Activated CD4-positive, alpha-beta T cell treated with anti-CD3 and anti-CD28 coated beads, Interleukin-2, amount 50 U/mL, for 16 hours (primary cell): ENCODE measurements at regions not wholly inside any gene's neighbourhood (a gene's known extent, or its start where the extent isn't known, plus 50 kb on each side); places are given as distances from the start of the nearest gene placed in this dataset.
"Not testable (repeated sequence)": the region's sequence is repeated elsewhere in the genome, so short reads cannot be mapped to it uniquely, and the experiment has no call there.

Experiments used
- DNase-seq: peaks from one replicate; pipeline ENCODE4 v3.0.0-alpha.2; 2020

GRCh38 chr3:25897019-25897418 lies 107.1 kb downstream of the OXSM start:
- DNase-seq, result no peak

GRCh38 chr3:25899352-25900101 lies 109.6 kb downstream of the OXSM start:
- no peak for DNase-seq

DNA sequence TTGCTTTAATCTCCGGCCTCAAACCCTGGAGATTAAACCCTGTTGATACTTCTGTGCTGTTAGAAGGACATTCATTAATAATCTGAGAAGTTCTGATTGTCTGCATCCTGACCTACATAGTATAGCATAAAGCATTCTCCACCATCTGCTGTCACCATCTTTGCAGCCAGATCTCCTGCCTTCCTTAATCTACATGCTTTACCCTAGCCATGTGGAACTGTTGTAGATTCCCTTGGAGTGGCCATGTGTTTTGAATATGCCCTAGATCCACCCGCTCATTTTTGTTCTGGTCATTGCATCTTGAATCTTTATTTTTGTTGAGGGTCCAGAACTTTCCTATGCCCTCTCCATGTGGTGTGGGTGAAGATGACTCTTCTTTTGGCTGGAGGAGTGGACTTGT lies 110.3 kb downstream of the OXSM start:
- DNase-seq, result no peak

DNA sequence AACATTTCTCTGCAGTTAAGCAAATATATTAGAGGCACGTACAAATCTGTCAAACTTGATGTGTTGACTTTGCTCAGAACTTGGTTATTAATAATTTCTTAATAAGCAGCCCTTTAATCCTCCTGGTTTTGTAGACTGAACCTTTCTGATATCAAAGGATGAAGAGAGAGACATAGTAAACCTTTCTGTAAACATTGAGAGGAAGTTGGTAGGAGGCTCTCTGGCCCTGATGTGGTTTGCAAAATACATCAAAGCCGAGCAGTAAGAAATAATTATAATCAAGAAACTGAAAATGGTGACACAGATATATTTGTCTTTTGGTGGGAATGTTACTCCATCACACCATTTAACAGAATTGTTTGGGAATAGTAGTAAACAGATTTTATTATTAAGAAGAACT lies 111.9 kb downstream of the OXSM start:
- DNase-seq, result no peak

DNA sequence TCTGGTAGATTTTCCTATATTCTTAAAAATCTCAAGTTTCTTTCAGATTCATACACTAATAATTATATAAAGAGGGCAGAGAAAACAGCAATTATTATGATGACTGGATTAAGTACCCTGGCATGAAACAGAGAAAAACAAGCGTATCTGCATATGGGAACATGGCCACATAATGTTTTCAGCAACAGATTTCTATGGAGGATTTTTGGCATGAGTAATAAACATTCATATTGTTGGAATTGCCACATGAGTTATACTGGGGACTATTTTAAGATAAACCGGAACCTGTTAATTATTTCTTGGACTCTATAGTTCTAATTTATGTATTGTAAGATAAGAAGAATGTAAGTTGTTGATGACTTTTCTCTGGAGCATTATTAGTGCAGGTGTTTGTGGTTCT lies 112.7 kb downstream of the OXSM start:
- no peak for DNase-seq

DNA sequence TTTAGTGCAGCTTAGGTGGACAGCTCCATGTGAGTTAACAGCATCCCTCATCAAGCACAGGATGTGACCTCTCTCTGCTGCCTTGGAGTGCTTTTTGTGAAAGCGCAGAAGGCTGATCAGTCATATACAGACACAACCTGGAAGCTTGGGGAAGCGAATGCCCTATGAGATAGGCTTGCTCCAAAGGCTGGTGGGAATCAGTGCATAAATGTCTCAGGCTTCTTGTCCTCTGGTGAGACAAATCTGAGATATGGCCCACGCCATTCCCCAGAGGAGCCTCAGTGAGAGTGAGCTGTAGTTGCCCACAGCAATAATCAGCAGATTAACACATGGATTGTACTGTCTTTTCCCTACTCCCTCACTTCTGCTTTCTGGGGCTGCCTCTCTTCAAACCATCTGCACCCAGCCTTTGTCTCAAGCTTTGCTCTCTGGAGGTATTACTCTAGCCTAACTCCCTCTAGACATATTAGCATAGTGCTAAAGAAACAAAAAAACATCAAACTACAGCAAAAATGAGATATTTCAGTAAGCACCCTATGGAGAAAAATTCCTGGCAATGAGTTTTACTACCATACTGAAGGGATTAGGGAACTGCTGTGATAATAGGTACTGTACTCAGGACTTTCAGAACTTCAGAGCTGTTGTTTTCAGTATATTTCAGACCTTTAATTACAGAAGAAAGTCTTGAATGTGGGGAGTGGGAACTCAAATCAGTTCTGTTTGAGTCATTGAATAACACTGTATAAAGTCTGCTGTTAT lies 113.7 kb downstream of the OXSM start:
- DNase-seq, result no peak

GRCh38 chr3:25904206-25904605 lies 114.3 kb downstream of the OXSM start:
- no peak for DNase-seq

- no peak for DNase-seq
These were observed 116.4 kb downstream of the OXSM start for GRCh38 chr3:25906132-25906906.

GRCh38 chr3:25907081-25907480 lies 117.2 kb downstream of the OXSM start:
- DNase-seq, result no peak

- no peak for DNase-seq
These were observed 120.2 kb downstream of the OXSM start for GRCh38 chr3:25910105-25910504.

DNA sequence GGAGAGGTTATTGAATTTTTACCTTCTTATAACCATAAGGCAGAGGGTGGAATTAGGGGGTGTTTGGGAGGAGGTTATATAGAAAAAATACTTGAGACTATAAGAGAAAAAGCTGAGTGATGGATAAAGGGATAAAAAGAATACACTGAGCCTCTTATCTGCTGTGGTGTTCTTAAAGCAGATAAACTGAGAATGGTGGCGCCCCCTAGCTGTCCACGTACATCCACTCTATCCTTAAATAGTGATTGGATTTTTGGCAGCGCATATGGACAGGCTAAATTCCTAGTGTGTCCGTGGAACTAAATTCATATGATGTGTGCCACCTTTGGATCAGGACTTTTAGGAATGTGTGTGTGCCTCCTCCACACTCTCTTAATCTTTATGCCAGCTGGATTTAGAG lies 121.1 kb downstream of the OXSM start:
- peak; percentile 29 for DNase-seq

DNA sequence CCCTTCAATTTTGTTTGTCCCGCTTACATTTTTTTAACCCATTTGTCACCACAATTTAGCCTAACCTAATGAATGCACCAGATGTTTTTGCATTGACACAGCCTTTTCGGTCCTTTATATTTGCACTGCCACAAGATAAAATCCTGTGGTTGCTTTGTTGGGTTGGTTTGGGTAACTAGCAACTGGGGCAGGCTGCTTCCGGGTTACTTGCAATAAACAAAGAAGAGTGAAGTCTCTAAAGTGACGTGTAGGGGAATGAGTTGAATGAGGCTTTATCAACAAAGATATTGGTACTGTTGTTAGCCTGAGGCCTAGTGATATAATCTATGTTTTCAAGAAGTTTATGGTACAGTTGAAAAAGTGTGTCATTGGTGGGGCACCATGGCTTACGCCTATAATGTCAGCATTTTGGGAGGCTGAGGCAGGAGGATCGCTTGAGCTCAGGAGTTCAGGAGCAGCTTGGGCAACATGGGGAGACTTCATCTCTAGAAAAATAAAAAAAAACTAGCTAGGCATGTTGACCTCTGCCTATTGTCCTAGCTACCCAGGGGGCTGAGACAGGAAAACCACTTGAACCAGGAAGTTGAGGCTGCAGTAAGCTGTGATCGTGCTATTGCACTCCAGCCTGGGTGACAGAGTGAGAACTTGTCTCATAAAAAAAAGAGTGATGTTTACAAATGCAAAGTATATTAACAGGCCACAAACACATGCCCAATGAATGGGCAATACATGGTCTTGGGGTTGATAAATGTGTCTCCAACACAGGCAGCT lies 121.8 kb downstream of the OXSM start:
- DNase-seq, result no peak

GRCh38 chr3:25913179-25913578 lies 123.3 kb downstream of the OXSM start:
- no peak for DNase-seq

GRCh38 chr3:25915673-25916072 lies 125.8 kb downstream of the OXSM start:
- DNase-seq, result no peak

DNA sequence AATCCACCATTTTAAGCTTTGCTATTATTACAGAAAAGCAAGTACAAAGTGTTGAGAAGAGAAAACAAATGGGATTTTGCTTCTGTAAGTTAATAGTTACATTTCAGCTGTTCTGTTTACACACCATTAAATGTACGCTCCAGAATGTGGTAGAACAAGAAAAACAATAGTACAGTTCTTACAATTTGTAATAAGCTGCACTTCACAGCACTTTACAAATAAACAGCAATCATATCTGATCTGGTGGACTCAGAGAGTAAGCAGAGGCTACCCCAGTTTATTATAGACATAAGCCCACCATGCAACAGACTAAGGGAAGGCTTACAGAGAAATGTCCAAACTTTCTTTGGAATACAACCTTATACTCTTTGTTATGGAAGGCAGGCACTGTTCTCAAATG lies 126.4 kb downstream of the OXSM start:
- no peak for DNase-seq

- not testable (repeated sequence) for DNase-seq
These were observed 142.1 kb downstream of the OXSM start for GRCh38 chr3:25931967-25932366.

GRCh38 chr3:25938566-25939325 lies 148.9 kb downstream of the OXSM start:
- no peak for DNase-seq

GRCh38 chr3:25940935-25941334 lies 151.0 kb downstream of the OXSM start:
- DNase-seq, result no peak

DNA sequence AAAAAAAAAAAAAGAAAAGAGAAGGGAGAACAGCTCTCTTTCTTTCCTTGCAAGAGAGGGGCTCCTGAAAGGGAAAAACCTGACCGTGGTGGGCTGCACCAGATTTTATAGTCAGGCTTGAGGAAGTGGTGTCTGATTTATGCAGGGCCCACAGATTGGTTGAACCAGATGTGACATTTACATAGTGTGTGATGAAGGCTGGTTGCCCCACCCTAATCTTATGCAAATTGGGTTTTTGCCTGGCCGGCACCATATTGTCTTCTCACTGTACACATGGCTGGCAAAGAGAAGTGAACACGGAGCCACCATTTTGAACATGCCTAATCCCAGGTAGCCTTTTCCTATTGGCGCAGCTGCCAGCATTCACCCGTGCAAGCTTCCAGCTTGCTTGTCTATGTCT lies 154.4 kb downstream of the OXSM start:
- DNase-seq, result no peak

DNA sequence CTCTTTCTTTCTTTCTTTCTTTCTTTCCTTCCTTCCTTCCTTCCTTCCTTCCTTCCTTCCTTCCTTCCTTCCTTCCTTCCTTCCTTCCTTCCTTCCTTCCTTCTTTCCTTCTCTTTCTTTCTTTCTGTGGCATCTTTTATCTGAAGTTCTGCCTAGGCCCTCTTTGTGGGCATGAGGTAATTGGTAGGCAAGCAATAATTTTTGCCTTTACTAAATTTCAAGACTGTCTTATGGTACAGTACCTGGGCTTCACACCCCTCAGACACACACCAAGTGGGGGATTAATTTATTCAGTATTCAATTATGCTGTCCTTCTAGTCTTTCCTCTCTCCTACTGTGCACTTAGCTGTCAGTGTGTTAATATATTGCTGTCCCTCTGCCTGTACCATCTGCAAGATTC lies 155.5 kb downstream of the OXSM start:
- no peak for DNase-seq

GRCh38 chr3:25945836-25946235 lies 155.9 kb downstream of the OXSM start:
- no peak for DNase-seq

- DNase-seq, result no peak
These were observed 162.2 kb downstream of the OXSM start for GRCh38 chr3:25952133-25952532.
